Uterus (tissue), 2 donors: ENCODE measurements at regions not wholly inside any gene's neighbourhood (a gene's known extent, or its start where the extent isn't known, plus 50 kb on each side); places are given as distances from the start of the nearest gene placed in this dataset.

Experiments
- CTCF ChIP-seq, 4 experiments: fragments of 200-600 bp in 2 of 4; fragments of 450-650 bp in 2 of 4; sonication (generic) in 2 of 4; IDR thresholded peaks; one replicate each; pipeline ENCODE4 v1.5.1; 2016 to 2019; ENCODE audit warnings: antibody characterized with exemption in 4 of 4, mild to moderate bottlenecking in 2 of 4, moderate library complexity in 1 of 4
- POLR2A ChIP-seq, 2 donors: fragments of 450-650 bp; IDR thresholded peaks; one replicate each; pipeline ENCODE4 v1.6.1; 2016; ENCODE audit warnings: antibody characterized with exemption in 2 of 2, mild to moderate bottlenecking in 1 of 2, moderate library complexity in 1 of 2

GRCh38 chr4:111631215-111631999 lies 513.8 kb upstream of the FAM241A start:
- no peak for TF ChIP-seq CTCF (IDR thresholded peaks at IDR 0.05)
- TF ChIP-seq POLR2A (IDR thresholded peaks at IDR 0.05) = no peak
